ENCODE measurements at regions not wholly inside any gene's neighbourhood (a gene's known extent, or its start where the extent isn't known, plus 50 kb on each side); places are given as distances from the start of the nearest gene placed in this dataset.

DNA sequence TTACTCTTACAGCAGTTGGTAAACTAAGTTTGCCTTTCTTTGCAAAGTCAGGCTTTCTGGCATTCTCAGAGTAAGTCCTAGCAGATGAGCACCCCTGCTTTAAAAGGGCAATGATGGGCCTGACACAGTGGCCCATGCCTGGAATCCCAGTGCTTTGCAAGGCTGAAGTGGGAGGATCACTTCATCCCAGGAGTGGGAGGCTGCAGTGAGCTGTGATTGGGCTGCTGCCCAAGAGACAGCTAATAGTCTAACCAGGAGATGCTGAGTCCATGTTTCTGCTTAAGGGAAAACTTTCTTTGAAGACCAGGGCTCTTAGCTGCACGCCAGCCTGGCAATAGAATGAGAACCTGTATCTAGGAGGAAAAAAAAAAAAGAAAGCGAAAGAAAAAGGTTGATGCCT is 100.2 kb upstream of the MPP7 start:
- BruUV-seq (replicated peaks) = no TSS peak

DNA sequence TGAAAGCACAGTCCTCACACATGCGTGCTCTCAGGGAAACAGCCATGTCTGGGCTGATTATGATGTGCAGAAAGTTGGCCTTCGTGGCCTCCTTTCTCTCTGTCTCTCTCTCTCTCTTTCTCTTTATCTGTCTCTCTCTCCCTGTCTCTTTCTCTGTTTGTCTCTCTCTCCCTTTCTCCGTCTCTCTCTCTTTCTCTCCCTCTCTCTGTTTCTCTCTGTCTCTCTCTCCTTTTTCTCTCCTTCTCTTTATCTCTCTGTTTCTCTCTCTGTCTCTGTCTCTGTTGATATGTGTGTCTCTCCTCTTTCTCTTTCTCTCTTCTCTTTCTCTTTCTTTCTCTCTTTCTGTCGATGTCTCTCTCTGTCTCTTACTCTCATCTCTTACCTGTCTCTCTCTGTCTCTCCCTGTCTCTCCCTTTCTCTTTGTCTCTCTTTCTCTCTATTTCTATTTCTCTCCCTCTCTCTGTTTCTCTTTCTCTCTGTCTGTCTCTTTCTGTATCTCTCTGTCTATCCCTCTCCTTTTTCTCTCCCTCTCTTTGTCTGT is 105.4 kb upstream of the MPP7 start:
- no peak overlapping the region for H3K4me3 ChIP-seq
- no peaks in the 10 kb centered on the region for H3K36me3 ChIP-seq (ENCODE audit: control insufficient read depth, insufficient read depth, low read length)
- intact Hi-C loops (cut with micrococcal nuclease) = no loop called here
- DNase-seq (ENCODE audit: extremely low read depth in 1 of 4, low spot score in 3 of 4) (no peak), FAIRE-seq (no peak), ATAC-seq (peak; percentile 23; the same call in 1 of the 3 replicates)
- POLR2A ChIA-PET = no interaction called here
- no peaks in the 10 kb centered on the region; a peak in 1 of 5 replicates for H3K4me1 ChIP-seq (replicated peaks in 1 of 2; ENCODE audit: control insufficient read depth in 2 of 2, insufficient read depth in 2 of 2, low read length in 2 of 2)
- no peak for TF ChIP-seq KAT2B (IDR thresholded peaks at IDR 0.05; ENCODE audit: low read depth, low read length)
- TF ChIP-seq ZNF512 (tag; IDR thresholded peaks at IDR 0.05) = peak; percentile 90
- no peaks in the 10 kb centered on the region for H4K20me1 ChIP-seq (replicated peaks; ENCODE audit: control insufficient read depth, insufficient read depth, low read length)
- no peak overlapping the region for H3K4me2 ChIP-seq (ENCODE audit: insufficient read depth, low read length)
- H3K9me3 ChIP-seq (replicated peaks; ENCODE audit: control insufficient read depth, insufficient read depth, low read depth, low read length) = no peaks in the 10 kb centered on the region
- 0% methylated on average over 4 of the region's 4 CpGs for WGBS (ENCODE audit: insufficient coverage, low coverage, missing lambda C conversion rate)
- peaks cover 0 to 4% of the 10 kb centered on the region in 2 experiments; a peak in 2 of 5 replicates for H3K27me3 ChIP-seq (ENCODE audit: control insufficient read depth in 2 of 2, insufficient read depth in 2 of 2, low read length in 2 of 2)
- in situ Hi-C loops (cut with MboI) = no loop called here
- H3K79me2 ChIP-seq (ENCODE audit: control insufficient read depth, insufficient read depth, low read length) = no peaks in the 10 kb centered on the region
- BruUV-seq (replicated peaks) = no TSS peak
- H3K9me1 ChIP-seq (ENCODE audit: control insufficient read depth, insufficient read depth, low read length) = no peaks in the 10 kb centered on the region
- no peak overlapping the region for H2AFZ ChIP-seq (ENCODE audit: low read depth, low read length)
- CTCF ChIA-PET (ENCODE audit: low intra/inter-chr PET ratio) = no interaction called here
- no peak overlapping the region for H3K27ac ChIP-seq (ENCODE audit: extremely low read depth, low read depth, low read length)
- H3K9ac ChIP-seq (ENCODE audit: insufficient read depth in 1 of 2, low read depth in 2 of 2, low read length in 2 of 2) = no peak overlapping the region

More for the DNA sequence above, 100.2 kb upstream of the MPP7 start:
- TF ChIP-seq GABPB1 (CRISPR knock-in tag; IDR thresholded peaks at IDR 0.05) = no peak
- no peak for TF ChIP-seq HMGN3 (IDR thresholded peaks at IDR 0.05; ENCODE audit: borderline replicate concordance, extremely low read depth, insufficient read length, low read depth, low read length)
- TF ChIP-seq SREBF2 (CRISPR knock-in tag; IDR thresholded peaks at IDR 0.05) = no peak
- no peak for TF ChIP-seq RBM14 (IDR thresholded peaks at IDR 0.05; ENCODE audit: borderline replicate concordance, insufficient read depth, low read depth, low read length)
- Histone ChIP-seq H3K27me3 (ENCODE audit: control insufficient read depth in 2 of 2, insufficient read depth in 2 of 2, low read length in 2 of 2) (peaks cover 4 to 22% of the 10 kb centered on the region in 2 experiments; a peak in 4 of 5 replicates), H3K4me3 (no peak overlapping the region), H2AFZ (ENCODE audit: low read depth, low read length) (no peak overlapping the region), H3K79me2 (ENCODE audit: control insufficient read depth, insufficient read depth, low read length) (no peaks in the 10 kb centered on the region), H3K9ac (ENCODE audit: insufficient read depth in 1 of 2, low read depth in 2 of 2, low read length in 2 of 2) (no peak overlapping the region), H3K4me1 (replicated peaks in 1 of 2; ENCODE audit: control insufficient read depth in 2 of 2, insufficient read depth in 2 of 2, low read length in 2 of 2) (no peaks in the 10 kb centered on the region; a peak in 1 of 5 replicates), H3K36me3 (ENCODE audit: control insufficient read depth, insufficient read depth, low read length) (no peaks in the 10 kb centered on the region), H3K9me1 (ENCODE audit: control insufficient read depth, insufficient read depth, low read length) (no peaks in the 10 kb centered on the region), H4K20me1 (replicated peaks; ENCODE audit: control insufficient read depth, insufficient read depth, low read length) (no peaks in the 10 kb centered on the region; the same call in 1 of the 2 replicates), H3K27ac (ENCODE audit: extremely low read depth, low read depth, low read length) (no peak overlapping the region), H3K4me2 (ENCODE audit: insufficient read depth, low read length) (no peak overlapping the region), H3K9me3 (replicated peaks; ENCODE audit: control insufficient read depth, insufficient read depth, low read depth, low read length) (no peaks in the 10 kb centered on the region)
- intact Hi-C loops (cut with micrococcal nuclease) = no loop called here
- WGBS (ENCODE audit: insufficient coverage, low coverage, missing lambda C conversion rate) = 0% methylated on average over 2 of the region's 2 CpGs
- POLR2A ChIA-PET = interaction anchor here (0.9 to 1.6 kb wide), 2 partner anchors 9 to 10 kb away, joined by 3 to 4 read pairs; no protein-coding TSS in a partner anchor
- CTCF ChIA-PET (ENCODE audit: low intra/inter-chr PET ratio) = no interaction called here
- in situ Hi-C loops (cut with MboI) = no loop called here
- FAIRE-seq (no peak), ATAC-seq (no peak), DNase-seq (ENCODE audit: extremely low read depth in 1 of 4, low spot score in 3 of 4) (no peak)
